CD1c-positive myeloid dendritic cell (primary cell): ENCODE measurements at regions not wholly inside any gene's neighbourhood (a gene's known extent, or its start where the extent isn't known, plus 50 kb on each side); places are given as distances from the start of the nearest gene placed in this dataset.
A peak's percentile ranks its signal among the peaks of the same experiment; 100 is the strongest.
"Not testable (repeated sequence)": the region's sequence is repeated elsewhere in the genome, so short reads cannot be mapped to it uniquely, and the experiment has no call there.

Experiments
- DNase-seq: peaks from one replicate; pipeline ENCODE4 v3.0.0-alpha.2; 2016; ENCODE audit errors: extremely low spot score

DNA sequence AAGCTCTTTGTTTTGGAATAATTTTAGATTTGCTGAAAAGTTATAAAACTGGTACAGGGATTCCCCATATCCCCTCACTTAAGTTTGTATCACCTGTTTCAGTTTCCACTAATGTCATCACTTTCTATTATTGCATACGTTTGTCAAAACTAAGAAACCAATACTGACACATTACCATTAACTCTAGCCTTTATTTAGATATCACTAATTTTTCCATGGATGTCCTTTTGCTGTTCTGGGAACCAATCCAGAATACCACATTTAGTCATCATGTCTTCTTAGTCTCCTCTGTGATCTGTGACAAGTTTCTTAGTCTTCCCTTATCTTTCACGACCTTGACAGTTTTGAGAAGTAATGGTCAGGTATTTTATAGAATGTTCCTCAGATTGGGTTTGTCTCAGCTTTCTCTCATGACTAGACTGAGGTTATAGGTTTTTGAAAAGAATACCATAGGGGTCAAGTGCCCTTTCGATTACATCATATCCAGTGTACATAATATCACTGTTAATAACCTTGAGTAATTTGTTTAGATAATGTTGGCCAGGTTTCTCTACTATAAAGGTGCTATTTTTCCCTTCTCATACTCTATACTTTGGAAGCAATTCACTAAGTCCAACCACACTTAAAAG, 51.9 kb upstream of the NMUR2 start:
- no peak for DNase-seq

- DNase-seq, result peak; percentile 17
Measured at GRCh38 chr5:152462021-152462721, 57.1 kb upstream of the NMUR2 start.

GRCh38 chr5:152464048-152464447, 59.0 kb upstream of the NMUR2 start:
- DNase-seq, result no peak

- no peak for DNase-seq
Measured at GRCh38 chr5:152465140-152465539, 60.1 kb upstream of the NMUR2 start.

DNA sequence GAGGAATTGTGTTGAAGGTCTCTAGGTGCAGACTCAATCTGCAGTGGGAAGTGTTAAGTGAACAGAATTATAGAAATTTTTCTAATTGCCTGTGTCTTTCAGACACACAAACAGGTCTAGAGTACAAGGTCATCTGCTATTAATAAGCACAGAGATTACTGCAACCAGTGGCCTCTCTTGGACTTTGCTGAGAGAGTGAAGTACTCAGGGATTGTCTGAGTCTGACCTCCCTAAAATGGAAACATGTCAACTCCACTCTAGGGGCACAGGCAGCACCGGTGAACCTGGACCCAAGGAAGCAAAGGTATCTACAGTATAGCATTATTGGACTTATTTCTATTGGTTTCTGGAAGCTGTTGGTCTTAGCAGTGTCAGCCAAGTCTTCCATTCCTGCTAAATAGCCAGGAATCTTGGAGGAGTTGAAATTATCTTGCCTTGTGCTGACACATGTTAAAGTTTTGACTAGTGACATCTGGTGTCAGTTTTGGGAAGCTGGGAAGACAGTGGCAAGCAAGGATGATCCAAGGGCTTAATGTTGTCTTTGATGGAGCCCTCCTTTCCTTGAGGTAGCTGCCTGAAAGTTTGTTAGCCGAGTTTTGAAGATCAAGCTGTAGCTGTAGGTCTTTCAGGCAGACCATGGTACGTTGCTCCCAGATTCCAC, 61.1 kb upstream of the NMUR2 start:
- DNase-seq, result no peak

- DNase-seq, result no peak
Measured at GRCh38 chr5:152470167-152470566, 65.1 kb upstream of the NMUR2 start.

DNA sequence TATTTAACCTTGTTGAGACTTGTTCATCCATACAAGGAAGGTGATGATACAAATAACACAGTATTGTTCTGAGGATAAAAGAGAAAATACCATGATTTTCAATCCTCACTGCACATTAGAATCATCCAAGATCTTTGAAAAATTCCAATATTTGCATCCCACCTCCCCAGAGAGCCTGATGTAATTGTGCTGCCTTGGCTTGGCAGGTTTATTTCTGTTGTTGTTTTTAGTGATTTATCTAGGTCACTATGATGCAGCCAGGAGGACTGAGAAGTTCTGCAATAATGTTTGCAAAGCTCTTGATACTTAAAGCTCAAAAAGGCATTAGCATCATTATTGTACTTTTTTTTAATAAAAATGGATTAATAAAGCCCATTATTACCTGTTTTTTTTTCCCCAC, 67.0 kb upstream of the NMUR2 start:
- DNase-seq, result no peak

DNA sequence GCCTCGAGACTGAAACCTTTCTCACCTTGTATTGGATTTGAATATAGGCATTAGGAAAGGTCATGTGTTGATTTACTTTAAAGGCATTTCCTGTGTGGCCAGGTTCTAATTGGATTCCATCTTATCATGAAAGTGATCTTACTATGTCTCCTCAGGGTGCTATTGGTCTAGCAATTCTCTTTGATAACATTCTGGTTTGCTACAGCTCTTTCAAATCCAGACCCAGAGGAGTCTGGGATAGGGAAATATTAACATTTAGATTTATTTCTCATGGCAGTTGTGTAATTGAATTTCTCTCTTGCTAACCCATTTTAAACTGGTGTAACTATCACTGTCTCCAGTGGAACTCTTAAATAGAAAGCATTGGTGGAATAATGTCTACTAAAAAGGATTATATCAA, 69.9 kb upstream of the NMUR2 start:
- no peak for DNase-seq

- DNase-seq, result no peak
Measured at GRCh38 chr5:152477536-152477935, 72.5 kb upstream of the NMUR2 start.

DNA sequence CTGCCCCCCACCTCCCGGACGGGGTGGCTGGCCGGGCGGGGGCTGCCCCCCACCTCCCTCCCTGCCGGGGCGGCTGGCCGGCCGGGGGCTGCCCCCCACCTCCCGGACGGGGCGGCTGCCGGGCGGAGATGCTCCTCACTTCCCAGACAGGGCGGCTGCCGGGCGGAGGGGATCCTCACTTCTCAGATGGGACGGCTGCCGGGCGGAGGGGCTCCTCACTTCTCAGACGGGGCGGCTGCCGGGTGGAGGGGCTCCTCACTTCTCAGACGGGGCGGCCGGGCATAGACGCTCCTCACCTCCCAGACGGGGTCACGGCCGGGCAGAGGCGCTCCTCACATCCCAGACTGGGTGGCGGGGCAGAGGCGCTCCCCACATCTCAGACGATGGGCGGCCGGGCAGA, 74.8 kb upstream of the NMUR2 start:
- DNase-seq, result not testable (repeated sequence)

DNA sequence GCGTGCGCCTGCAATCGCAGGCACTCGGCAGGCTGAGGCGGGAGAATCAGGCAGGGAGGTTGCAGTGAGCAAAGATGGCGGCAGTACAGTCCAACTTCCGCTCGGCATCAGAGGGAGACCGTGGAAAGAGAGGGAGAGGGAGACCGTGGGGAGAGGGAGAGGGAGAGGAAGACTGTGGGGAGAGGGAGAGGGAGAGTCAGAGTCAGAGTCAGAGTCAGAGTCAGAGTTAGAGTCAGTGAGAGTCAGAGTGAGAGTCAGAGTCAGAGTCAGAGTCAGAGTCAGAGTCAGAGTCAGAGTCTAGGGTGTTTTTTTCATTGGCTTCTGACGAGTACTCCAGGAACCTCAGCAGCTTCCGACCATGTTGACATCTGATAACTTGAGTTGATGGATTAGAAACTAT, 75.6 kb upstream of the NMUR2 start:
- DNase-seq, result not testable (repeated sequence)

DNA sequence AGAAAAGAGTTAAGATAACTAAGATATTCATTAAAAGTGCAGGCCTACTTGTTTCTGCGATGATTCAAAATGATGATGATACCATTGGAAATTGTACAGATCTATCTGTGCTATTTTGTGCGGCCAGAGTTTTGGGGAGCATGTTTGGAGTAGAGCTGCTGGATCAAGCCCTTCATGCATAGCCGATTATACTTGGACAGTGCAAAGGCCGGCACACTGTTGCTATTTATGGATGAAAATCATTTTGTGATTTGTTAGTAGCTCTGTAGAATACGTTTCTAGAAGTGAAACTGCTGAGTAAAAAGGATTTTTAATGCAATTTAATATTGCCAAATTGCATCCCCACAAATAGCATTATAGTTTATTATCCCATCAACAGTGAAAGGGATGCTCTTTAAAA, 82.1 kb upstream of the NMUR2 start:
- DNase-seq, result no peak

DNA sequence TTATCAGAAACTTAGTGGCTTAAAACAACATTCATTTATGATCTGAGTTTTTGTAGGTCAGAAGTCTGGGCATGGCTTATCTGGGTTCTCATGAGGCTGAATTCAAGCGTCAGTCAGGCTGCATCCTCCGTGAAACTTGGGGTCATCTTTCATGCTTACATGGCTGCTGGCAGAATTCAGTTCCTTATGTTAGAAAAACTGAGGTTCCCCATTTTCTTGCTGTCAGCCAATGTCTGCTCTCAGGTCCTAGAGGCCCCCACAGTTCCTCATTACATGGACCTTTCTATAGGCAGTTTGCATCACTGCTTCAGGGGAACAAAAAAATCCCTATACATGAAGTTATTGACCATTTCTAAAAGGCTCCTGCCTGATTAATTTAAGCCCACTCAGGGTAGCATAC, 83.8 kb upstream of the NMUR2 start:
- peak; percentile 24 for DNase-seq

DNA sequence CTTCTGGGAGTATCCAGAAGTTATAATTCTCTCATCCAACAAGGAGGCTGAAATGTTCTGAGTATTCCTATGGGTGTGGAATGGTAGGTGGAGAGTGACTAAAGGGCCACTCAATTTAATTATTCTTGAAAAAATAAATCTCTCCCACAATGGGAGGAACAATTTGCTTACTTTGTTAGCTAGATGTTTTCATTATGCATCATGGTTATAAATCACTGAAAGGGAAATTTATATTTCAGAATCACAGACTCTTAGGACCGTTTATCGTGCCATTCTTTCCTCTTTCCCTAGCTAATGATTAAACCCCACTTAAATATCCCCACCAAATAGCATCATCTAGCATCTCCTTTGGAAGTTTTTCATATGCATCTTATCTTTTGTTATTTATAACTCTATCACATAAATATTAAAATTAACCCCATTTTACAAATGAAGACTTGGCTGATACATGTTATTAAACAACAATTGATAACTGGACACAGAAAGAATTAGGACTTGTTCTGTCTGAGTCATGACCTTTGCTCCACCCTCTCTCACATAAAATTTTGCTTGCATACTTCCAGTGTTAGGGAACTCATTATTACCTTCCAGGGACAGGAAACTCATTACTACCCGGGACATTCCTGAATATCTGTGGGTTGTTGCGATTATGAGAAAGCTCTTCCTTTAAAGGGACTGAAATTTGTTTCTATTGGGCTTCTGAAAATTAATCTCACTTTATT, 94.9 kb upstream of the NMUR2 start:
- no peak for DNase-seq

DNA sequence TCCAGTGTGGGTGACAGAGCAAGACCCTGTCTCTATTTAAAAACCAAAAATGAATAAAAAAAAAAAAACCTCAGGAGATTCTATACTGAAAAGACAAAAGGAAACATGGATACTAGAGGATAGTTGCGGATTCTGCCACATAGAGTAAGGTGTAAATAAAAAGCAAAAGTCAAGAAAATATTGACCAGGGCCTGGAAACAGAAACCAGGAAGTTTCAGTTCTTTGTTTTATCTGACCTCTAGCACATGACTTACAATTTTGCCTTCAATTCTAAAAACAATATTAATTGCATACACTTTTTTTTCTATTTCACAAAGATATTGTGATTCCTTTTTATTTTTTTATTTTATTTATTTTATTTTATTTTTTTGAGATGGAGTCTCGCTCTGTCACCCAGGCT, 96.2 kb upstream of the NMUR2 start:
- no peak for DNase-seq

GRCh38 chr5:152503206-152503605, 98.1 kb upstream of the NMUR2 start:
- no peak for DNase-seq

DNA sequence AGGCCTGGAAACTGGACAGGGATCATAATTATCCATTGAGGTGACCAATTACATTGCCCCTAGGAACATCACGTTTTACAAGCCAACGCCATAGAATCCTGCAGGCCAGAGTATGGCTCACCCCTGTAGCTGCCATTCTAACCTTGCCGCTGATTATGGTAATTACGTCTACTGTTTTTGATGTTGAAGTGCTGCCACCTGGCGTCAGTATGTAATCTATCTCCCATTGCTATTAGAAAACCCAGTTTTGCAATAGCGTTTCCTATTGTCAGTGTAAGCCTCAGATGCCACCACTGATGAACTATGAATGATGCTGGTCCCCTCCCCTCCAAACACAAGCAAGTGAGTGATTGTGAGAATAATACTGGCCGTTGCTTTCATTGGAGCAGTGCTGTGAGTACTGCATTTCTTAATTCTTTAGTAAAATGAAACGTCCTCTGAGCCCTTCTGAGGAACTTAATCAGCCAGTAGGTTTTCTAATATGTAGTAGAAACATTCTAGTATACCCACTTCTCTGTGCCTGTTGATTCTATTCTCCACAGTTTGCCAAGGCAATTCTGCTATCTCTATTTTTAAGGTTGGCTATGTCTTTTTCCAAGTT, 100.5 kb upstream of the NMUR2 start:
- peak; percentile 50 for DNase-seq

DNA sequence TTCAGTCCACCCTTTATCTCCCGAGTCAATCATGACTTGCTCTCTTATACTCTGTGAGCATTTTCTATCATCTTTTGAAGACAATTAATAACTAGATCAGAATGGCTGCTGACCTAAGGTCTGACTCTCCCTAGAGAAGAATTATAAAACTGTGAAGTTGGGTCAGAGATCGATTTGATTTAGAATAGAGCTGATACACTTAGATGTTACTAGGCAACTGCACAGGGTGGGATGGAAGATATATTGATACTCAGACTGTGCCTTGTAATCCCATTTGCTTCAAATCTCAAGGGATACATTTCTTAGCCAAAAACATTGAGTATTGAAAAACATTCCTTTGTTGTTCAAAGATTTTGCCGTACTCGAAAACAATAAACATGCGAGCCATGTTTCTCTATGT, 106.0 kb upstream of the NMUR2 start:
- no peak for DNase-seq

- no peak for DNase-seq
Measured at GRCh38 chr5:152511531-152512132, 106.6 kb upstream of the NMUR2 start.

- DNase-seq, result peak; percentile 8
Measured at GRCh38 chr5:152514827-152515397, 109.8 kb upstream of the NMUR2 start.

DNA sequence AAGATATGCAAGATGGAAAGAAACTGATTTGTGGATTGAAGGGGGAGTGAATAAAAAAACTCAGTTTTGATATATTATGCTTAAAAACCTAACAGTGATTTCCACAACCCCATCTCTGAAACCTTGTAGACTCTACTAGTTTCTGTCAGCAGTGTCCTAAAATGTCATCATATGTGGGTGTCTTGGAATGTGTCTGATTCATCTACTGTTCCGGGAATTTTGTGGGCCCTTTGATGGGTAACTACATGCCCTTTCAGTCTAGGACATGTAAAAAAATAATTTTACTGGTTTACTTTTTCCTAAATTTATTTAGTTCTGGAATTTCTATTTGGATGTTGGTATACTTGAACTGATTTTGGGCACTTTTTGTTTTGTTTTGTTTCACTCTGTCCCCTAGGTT, 118.9 kb upstream of the NMUR2 start:
- DNase-seq, result no peak
